Amniotic epithelial cell (primary cell): ENCODE measurements at regions not wholly inside any gene's neighbourhood (a gene's known extent, or its start where the extent isn't known, plus 50 kb on each side); places are given as distances from the start of the nearest gene placed in this dataset.
"Not testable (repeated sequence)": the region's sequence is repeated elsewhere in the genome, so short reads cannot be mapped to it uniquely, and the experiment has no call there.

Experiments used
- DNase-seq: peaks from one replicate; pipeline ENCODE4 v3.0.0-alpha.2; 2010; ENCODE audit warnings: low read depth

GRCh38 chr10:80946957-80947726, 409.4 kb downstream of the SH2D4B start:
- DNase-seq, result no peak

- no peak for DNase-seq
Observed at GRCh38 chr10:80949785-80950184, 412.1 kb downstream of the SH2D4B start.

- DNase-seq, result no peak
Observed at GRCh38 chr10:80952436-80952835, 414.7 kb downstream of the SH2D4B start.

GRCh38 chr10:80957161-80957560, 419.5 kb downstream of the SH2D4B start:
- DNase-seq, result no peak

- DNase-seq, result no peak
Observed at GRCh38 chr10:80964179-80964578, 426.5 kb downstream of the SH2D4B start.

GRCh38 chr10:80964955-80965614, 427.4 kb downstream of the SH2D4B start:
- DNase-seq, result no peak

- DNase-seq, result no peak
Observed at GRCh38 chr10:80966326-80966986, 428.8 kb downstream of the SH2D4B start.

GRCh38 chr10:80967357-80967756, 429.7 kb downstream of the SH2D4B start:
- DNase-seq, result not testable (repeated sequence)

GRCh38 chr10:80968903-80969302, 431.2 kb downstream of the SH2D4B start:
- no peak for DNase-seq

GRCh38 chr10:80971461-80971860, 433.8 kb downstream of the SH2D4B start:
- no peak for DNase-seq

GRCh38 chr10:80976658-80977057, 439.0 kb downstream of the SH2D4B start:
- DNase-seq, result no peak

GRCh38 chr10:80985102-80985501, 447.4 kb downstream of the SH2D4B start:
- DNase-seq, result no peak

GRCh38 chr10:80986596-80986995, 448.9 kb downstream of the SH2D4B start:
- DNase-seq, result no peak

- DNase-seq, result no peak
Observed at GRCh38 chr10:80988755-80989154, 451.1 kb downstream of the SH2D4B start.

GRCh38 chr10:80996615-80997193, 459.0 kb downstream of the SH2D4B start:
- DNase-seq, result no peak

- no peak for DNase-seq
Observed at GRCh38 chr10:81000781-81001180, 463.1 kb downstream of the SH2D4B start.

- DNase-seq, result no peak
Observed at GRCh38 chr10:81002382-81002781, 464.7 kb downstream of the SH2D4B start.

- DNase-seq, result no peak
Observed at GRCh38 chr10:81007872-81008271, 470.2 kb downstream of the SH2D4B start.

GRCh38 chr10:81008726-81009125, 471.0 kb downstream of the SH2D4B start:
- no peak for DNase-seq

GRCh38 chr10:81009296-81009695, 471.6 kb downstream of the SH2D4B start:
- no peak for DNase-seq

- DNase-seq, result peak; percentile 0
Observed at GRCh38 chr10:81013771-81014170, 476.1 kb downstream of the SH2D4B start.

GRCh38 chr10:81019029-81019890, 481.6 kb downstream of the SH2D4B start:
- DNase-seq, result peak; percentile 47
